Adrenal gland (tissue), 9 donors: ENCODE measurements at regions not wholly inside any gene's neighbourhood (a gene's known extent, or its start where the extent isn't known, plus 50 kb on each side); places are given as distances from the start of the nearest gene placed in this dataset.

Experiments used
- DNase-seq, 7 donors: peaks; one replicate each; pipeline ENCODE4 v3.0.0-alpha.2; 2019 to 2020
- H3K27ac ChIP-seq, 5 donors: fragments of 200-600 bp; sonication (generic) in 4 of 5; 1 replicate in 3 of 5; 2 replicates in 2 of 5; pipeline versions ENCODE4 v1.5.1 to v1.8.0; 2016 to 2020; ENCODE audit warnings: mild to moderate bottlenecking in 1 of 5
- H3K27me3 ChIP-seq: fragments of 200-600 bp; 2 replicates; pipeline ENCODE4 v1.8.0; 2021
- H3K36me3 ChIP-seq, 2 donors: fragments of 200-600 bp; replicated peaks in 1 of 2; 1 replicate in 1 of 2; 2 replicates in 1 of 2; pipeline versions ENCODE4 v1.5.1 to v1.8.0; 2018 to 2022
- H3K4me1 ChIP-seq, 2 donors: fragments of 200-600 bp; replicated peaks in 1 of 2; 1 replicate in 1 of 2; 2 replicates in 1 of 2; pipeline versions ENCODE4 v1.5.1 to v1.8.0; 2018 to 2021
- H3K4me3 ChIP-seq, 4 donors: fragments of 200-600 bp; sonication (generic) in 3 of 4; one replicate each; pipeline ENCODE4 v1.5.1; 2016 to 2018
- H3K9me3 ChIP-seq, 3 donors: fragments of 200-600 bp; sonication (generic) in 1 of 3; replicated peaks in 1 of 3; 1 replicate in 2 of 3; 2 replicates in 1 of 3; pipeline versions ENCODE4 v1.5.1 to v1.8.0; 2016 to 2021
- POLR2A ChIP-seq, 2 donors: fragments of 450-650 bp; IDR thresholded peaks; one replicate each; pipeline ENCODE4 v1.6.1; 2017; ENCODE audit warnings: antibody characterized with exemption in 2 of 2, mild to moderate bottlenecking in 2 of 2, moderate library complexity in 1 of 2
- WGBS, 4 donors: extraction: QIAGEN DNeasy Blood & Tissue Kit in 2 of 4; methylation state at CpG; one replicate each; pipeline versions ENCODE4 v1.1.5 to v1.1.7; 2013 to 2017; 5-methylcytosine and 5-hydroxymethylcytosine counted together
- intact Hi-C, 2 donors: fragments of 100-400 bp; cut with DNase I; formaldehyde crosslinking; loops; one replicate each; pipeline versions ENCODE4 v1.14.1 to v1.15.0; 2022 to 2023
- TF ChIP-seq, protein P1 (sequence below), 6 experiments: fragments of 450-650 bp in 4 of 6; fragments of 200-600 bp in 2 of 6; sonication (generic) in 1 of 6; IDR thresholded peaks; 1 replicate in 5 of 6; 2 replicates in 1 of 6; pipeline versions ENCODE4 v1.5.1 to v1.8.0; 2016 to 2021; ENCODE audit warnings: antibody characterized with exemption in 6 of 6, mild to moderate bottlenecking in 2 of 6, moderate library complexity in 1 of 6
- donor health status: healthy with polysubstance abuse.
- donor health status: Bipolar disorder and iron deficiency.
- donor health status: DM: yes; HTN: yes; CAD: no.
- donor health status: DM: no; HTN: no; CAD: no.
- donor health status: DM: no; HTN: no; CAD: no.

DNA sequence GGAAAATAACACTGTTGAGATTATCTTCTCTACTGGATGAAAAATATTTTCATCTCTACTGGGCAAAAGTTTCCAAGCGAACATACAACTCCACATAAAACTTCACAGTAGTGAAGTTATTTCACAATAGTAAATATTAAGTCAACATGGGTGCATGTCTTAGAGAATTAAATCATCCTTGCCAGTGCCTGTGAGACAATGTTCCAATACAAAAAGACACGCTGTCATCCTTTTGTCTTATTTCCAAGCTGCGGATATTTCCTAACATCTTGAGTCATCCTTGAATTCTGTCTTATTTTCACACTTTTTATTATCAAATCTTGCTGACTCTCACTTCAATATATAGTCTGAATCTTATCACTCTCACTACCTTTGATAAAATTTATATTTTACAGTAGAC is 142.9 kb upstream of the KITLG start:
- Histone ChIP-seq H3K36me3 (no peaks in the 10 kb centered on the region), H3K4me3 (no peak overlapping the region), H3K4me1 (no peaks in the 10 kb centered on the region), H3K9me3 (no peaks in the 10 kb centered on the region), H3K27me3 (no peaks in the 10 kb centered on the region), H3K27ac (no peak overlapping the region)
- intact Hi-C loops = no loop called here
- 76 to 91% (median 79%) methylated on average over 3 of the region's 3 CpGs for WGBS, 4 donors
- no peak for DNase-seq
- no peak for TF ChIP-seq POLR2A (IDR thresholded peaks at IDR 0.05)
- TF ChIP-seq, protein P1, sequence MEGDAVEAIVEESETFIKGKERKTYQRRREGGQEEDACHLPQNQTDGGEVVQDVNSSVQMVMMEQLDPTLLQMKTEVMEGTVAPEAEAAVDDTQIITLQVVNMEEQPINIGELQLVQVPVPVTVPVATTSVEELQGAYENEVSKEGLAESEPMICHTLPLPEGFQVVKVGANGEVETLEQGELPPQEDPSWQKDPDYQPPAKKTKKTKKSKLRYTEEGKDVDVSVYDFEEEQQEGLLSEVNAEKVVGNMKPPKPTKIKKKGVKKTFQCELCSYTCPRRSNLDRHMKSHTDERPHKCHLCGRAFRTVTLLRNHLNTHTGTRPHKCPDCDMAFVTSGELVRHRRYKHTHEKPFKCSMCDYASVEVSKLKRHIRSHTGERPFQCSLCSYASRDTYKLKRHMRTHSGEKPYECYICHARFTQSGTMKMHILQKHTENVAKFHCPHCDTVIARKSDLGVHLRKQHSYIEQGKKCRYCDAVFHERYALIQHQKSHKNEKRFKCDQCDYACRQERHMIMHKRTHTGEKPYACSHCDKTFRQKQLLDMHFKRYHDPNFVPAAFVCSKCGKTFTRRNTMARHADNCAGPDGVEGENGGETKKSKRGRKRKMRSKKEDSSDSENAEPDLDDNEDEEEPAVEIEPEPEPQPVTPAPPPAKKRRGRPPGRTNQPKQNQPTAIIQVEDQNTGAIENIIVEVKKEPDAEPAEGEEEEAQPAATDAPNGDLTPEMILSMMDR (IDR thresholded peaks at IDR 0.05) = no peak

DNA sequence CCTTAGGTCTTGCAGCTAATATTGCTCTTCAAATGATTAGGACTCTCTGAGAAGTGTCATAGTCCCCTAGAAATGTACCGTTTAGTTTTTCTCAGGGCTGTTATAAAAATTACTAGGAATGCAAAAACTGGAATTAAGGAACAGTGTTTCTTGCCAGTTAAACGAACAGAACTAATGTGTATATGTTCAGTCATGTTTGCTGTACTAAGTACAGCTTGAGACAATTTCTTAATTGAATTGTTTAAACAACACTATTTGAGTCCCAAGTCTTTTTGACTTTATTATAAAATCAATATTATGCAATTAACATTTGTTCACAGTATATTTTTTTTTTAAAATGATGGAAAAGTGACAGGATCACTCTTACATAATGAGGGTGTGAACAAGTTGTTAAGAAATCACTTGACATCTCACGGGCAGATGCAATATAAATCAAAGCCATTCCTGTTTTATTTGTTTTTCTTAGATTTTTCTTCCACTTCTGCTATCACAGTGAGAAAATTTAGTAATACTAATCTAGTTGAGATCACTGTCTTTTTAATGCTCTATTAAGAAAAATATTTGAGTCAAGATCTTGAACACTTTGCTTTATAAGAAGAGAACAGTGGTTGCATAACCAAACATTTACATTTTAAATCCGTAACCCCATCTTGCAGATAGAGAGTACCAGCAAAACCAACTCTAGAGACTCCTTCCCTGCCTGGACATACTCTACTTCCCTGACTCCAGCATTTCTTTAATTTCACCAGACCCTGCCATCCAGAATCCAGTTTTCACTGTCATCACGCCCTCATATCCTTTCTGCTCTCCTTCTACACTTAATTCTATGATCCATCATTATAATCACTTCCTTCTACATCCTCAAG is 140.7 kb upstream of the KITLG start:
- H3K27me3 ChIP-seq = no peaks in the 10 kb centered on the region
- no peak overlapping the region for H3K27ac ChIP-seq
- TF ChIP-seq POLR2A (IDR thresholded peaks at IDR 0.05) = no peak
- TF ChIP-seq, protein P1 (IDR thresholded peaks at IDR 0.05) = no peak
- intact Hi-C loops = no loop called here
- no peak for DNase-seq
- H3K36me3 ChIP-seq = no peaks in the 10 kb centered on the region
- H3K4me1 ChIP-seq = no peaks in the 10 kb centered on the region
- H3K4me3 ChIP-seq = no peak overlapping the region
- H3K9me3 ChIP-seq = no peaks in the 10 kb centered on the region
- WGBS, 4 donors = 82 to 86% (median 83%) methylated on average over 5 of the region's 5 CpGs

DNA sequence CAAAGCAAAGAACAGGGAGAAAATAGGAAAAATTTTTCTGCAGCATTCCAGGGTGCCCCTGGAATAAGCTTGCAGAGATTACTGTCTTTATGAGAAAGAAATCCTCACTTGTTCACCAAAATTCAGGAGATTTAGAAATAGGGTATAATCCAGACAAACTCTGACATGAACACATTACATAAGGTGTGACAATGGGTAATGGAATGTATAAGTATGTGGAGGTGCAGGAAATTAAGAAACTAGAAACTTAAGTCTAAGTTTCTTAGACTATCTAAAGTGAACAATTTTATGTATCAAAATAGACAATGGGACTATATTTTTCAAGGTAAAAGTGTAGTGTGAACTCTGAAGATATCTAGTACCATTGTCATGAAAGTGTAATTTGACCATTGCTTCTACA is 140.0 kb upstream of the KITLG start:
- Histone ChIP-seq H3K27me3 (no peaks in the 10 kb centered on the region), H3K9me3 (no peaks in the 10 kb centered on the region), H3K27ac (no peak overlapping the region), H3K4me1 (no peaks in the 10 kb centered on the region), H3K4me3 (no peak overlapping the region), H3K36me3 (no peaks in the 10 kb centered on the region)
- no peak for TF ChIP-seq POLR2A (IDR thresholded peaks at IDR 0.05)
- TF ChIP-seq, protein P1 (IDR thresholded peaks at IDR 0.05) = no peak
- no peak for DNase-seq
- intact Hi-C loops = no loop called here

DNA sequence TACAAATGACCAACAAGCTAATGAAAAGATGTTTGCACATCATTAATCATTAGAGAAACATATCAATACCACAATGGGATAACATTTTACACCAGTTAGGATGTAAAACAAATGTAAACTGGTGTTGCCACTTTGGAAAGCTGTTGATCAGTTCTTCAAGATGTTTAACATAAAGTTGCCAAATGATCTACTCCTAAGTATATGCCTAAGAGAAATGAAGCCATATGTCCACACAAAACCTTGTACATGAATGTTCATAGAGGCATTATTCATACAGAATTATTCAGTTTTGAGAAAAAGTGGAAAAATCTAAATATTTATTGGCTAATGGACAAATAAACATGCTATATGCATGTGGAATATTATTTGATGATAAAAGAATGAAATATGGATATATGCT is 136.9 kb upstream of the KITLG start:
- H3K27ac ChIP-seq = no peak overlapping the region
- TF ChIP-seq, protein P1 (IDR thresholded peaks at IDR 0.05) = no peak
- no peak for TF ChIP-seq POLR2A (IDR thresholded peaks at IDR 0.05)
- H3K27me3 ChIP-seq = no peaks in the 10 kb centered on the region
- intact Hi-C loops = no loop called here
- no peak for DNase-seq
- no peaks in the 10 kb centered on the region for H3K36me3 ChIP-seq
- H3K9me3 ChIP-seq = no peaks in the 10 kb centered on the region
- no peaks in the 10 kb centered on the region for H3K4me1 ChIP-seq
- no peak overlapping the region for H3K4me3 ChIP-seq
